ENCODE measurements at regions not wholly inside any gene's neighbourhood (a gene's known extent, or its start where the extent isn't known, plus 50 kb on each side); places are given as distances from the start of the nearest gene placed in this dataset.

GRCh38 chr3:124292329-124292728 lies 300.4 kb upstream of the ROPN1 start:
- DNase-seq: peak in 1 of 2 donors; percentile 46
- intact Hi-C loops (cut with DNase I; ENCODE audit: low total_unique reads): no loop called here
- no peak overlapping the region for H3K4me3 ChIP-seq
- H3K27ac ChIP-seq: no peak overlapping the region
- WGBS, 5 donors: 62 to 84% (median 69%) methylated on average over 4 of the region's 4 CpGs
- H3K36me3 ChIP-seq: no peaks in the 10 kb centered on the region
- no peaks in the 10 kb centered on the region for H3K9me3 ChIP-seq
- no peak for TF ChIP-seq POLR2AphosphoS5 (IDR thresholded peaks at IDR 0.05)
- H3K27me3 ChIP-seq: peaks cover 0 to 3% (median 0%) of the 10 kb centered on the region in 3 donors
- H3K4me1 ChIP-seq: peaks cover 0 to 9% (median 0%) of the 10 kb centered on the region in 4 donors

DNA sequence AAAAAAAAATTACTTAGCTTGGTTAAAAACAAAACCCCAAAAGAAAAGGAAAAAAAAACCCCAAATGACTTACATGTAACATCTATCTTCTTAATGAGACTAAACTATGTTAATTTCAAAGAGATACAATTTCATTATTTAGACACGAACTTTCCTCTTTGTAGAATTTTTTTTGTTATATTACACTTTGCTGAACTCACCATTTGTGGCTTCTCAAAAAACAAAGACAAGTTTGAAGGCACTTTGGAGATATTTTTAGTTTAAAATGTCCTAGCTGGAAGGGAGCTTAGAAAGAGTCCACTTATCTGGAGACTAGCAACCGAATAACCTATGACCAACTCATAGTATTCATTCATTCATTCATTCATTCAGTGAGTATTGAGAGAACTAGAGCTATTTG lies 301.7 kb upstream of the ROPN1 start:
- TF ChIP-seq EP300 (IDR thresholded peaks at IDR 0.05): no peak
- no peak for TF ChIP-seq POLR2AphosphoS5 (IDR thresholded peaks at IDR 0.05)
- TF ChIP-seq CTCF (IDR thresholded peaks at IDR 0.05): no peak
- TF ChIP-seq POLR2A (IDR thresholded peaks at IDR 0.05): no peak

DNA sequence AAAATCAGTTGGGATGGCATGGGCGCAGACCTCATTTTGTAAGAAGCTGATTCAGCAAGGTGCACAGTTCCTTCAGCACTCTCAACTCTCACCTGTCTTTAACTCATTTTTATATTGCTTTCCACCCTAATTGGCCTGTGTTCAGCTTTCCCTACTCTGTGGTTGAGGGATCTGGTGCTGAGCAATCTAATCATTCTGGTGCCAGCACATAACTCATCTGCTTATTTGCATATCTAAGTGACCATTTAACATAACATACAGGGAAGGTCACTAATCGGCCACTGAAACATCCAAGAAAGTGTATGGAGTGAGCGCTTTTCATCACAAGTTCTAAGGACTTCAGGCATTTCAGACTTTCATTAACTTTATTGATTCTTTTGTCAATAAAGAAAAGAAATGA lies 303.4 kb upstream of the ROPN1 start:
- Histone ChIP-seq H3K4me3 (no peak overlapping the region), H3K4me1 (peaks cover 0 to 7% (median 0%) of the 10 kb centered on the region in 4 donors), H3K27ac (no peak overlapping the region), H3K9me3 (no peaks in the 10 kb centered on the region), H3K36me3 (no peaks in the 10 kb centered on the region), H3K27me3 (peaks cover 0 to 3% (median 0%) of the 10 kb centered on the region in 3 donors)
- TF ChIP-seq POLR2AphosphoS5 (IDR thresholded peaks at IDR 0.05): no peak
- TF ChIP-seq POLR2A (IDR thresholded peaks at IDR 0.05): no peak
- no peak for TF ChIP-seq EP300 (IDR thresholded peaks at IDR 0.05)
- no peak for TF ChIP-seq CTCF (IDR thresholded peaks at IDR 0.05)
- intact Hi-C loops (cut with DNase I; ENCODE audit: low total_unique reads): no loop called here
- DNase-seq: no peak
- WGBS, 5 donors: 80 to 93% (median 83%) methylated on average over 3 of the region's 3 CpGs

More for the DNA sequence above, 301.7 kb upstream of the ROPN1 start:
- Histone ChIP-seq H3K4me3 (no peak overlapping the region), H3K36me3 (no peaks in the 10 kb centered on the region), H3K27ac (no peak overlapping the region), H3K9me3 (no peaks in the 10 kb centered on the region), H3K27me3 (peaks cover 0 to 3% (median 0%) of the 10 kb centered on the region in 3 donors), H3K4me1 (peaks cover 0 to 13% (median 0%) of the 10 kb centered on the region in 4 donors)
- intact Hi-C loops (cut with DNase I; ENCODE audit: low total_unique reads): no loop called here
- no peak for DNase-seq
- WGBS, 5 donors: 49 to 67% (median 62%) methylated on average over 2 of the region's 2 CpGs

DNA sequence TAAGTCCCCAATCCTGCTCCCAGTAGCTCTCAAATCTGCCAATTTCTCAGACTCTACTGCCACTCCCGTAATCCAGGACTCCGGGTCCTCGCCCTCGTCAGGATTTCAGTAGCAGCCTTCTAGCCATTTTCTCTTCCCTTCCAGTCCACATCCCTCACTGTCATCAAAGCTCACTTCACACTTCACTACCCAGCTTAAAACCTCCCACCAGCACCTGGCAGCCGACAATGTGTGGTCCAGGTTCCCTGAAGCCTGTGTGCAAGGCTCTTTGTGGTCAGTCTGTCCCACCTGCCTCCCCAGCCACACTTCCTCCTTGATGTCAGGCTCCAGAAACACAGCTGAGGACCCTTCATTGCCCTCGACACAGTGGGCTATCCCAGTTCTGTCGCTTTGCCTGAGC lies 304.5 kb upstream of the ROPN1 start:
- intact Hi-C loops (cut with DNase I; ENCODE audit: low total_unique reads): no loop called here
- DNase-seq: no peak
- WGBS, 5 donors: 86 to 88% (median 87%) methylated on average over 7 of the region's 7 CpGs
- Histone ChIP-seq H3K9me3 (no peaks in the 10 kb centered on the region), H3K4me1 (peaks cover 0 to 7% (median 0%) of the 10 kb centered on the region in 4 donors), H3K27ac (no peak overlapping the region), H3K36me3 (no peaks in the 10 kb centered on the region), H3K4me3 (no peak overlapping the region), H3K27me3 (peaks cover 0 to 3% (median 0%) of the 10 kb centered on the region in 3 donors)
- TF ChIP-seq POLR2AphosphoS5 (IDR thresholded peaks at IDR 0.05) (no peak), EP300 (IDR thresholded peaks at IDR 0.05) (no peak), CTCF (IDR thresholded peaks at IDR 0.05) (no peak), POLR2A (IDR thresholded peaks at IDR 0.05) (no peak)

All from stomach (tissue), 8 donors.